ENCODE measurements at regions not wholly inside any gene's neighbourhood (a gene's known extent, or its start where the extent isn't known, plus 50 kb on each side); places are given as distances from the start of the nearest gene placed in this dataset.

- no peak for TF ChIP-seq KDM1A (IDR thresholded peaks at IDR 0.05; ENCODE audit: borderline replicate concordance, low read length)
- TF ChIP-seq NANOG (IDR thresholded peaks at IDR 0.05; ENCODE audit: insufficient read depth, low read depth, low read length, poor library complexity, severe bottlenecking), result no peak
- no peak for TF ChIP-seq CTCF (IDR thresholded peaks at IDR 0.05; ENCODE audit: control extremely low read depth in 1 of 3, insufficient read depth in 1 of 3, low read depth in 1 of 3, low read length in 3 of 3)
- no peak for TF ChIP-seq MAX (IDR thresholded peaks at IDR 0.05)
- TF ChIP-seq SIN3A (conservative IDR thresholded peaks at IDR 0.05 in 1 of 2, IDR thresholded peaks at IDR 0.05 in 1 of 2; ENCODE audit: low read depth in 1 of 2, low read length in 2 of 2), result no peak
- no peak for TF ChIP-seq CHD1 (IDR thresholded peaks at IDR 0.05; ENCODE audit: low read depth, low read length)
- no peak for TF ChIP-seq EZH2 (IDR thresholded peaks at IDR 0.05; ENCODE audit: low read depth, low read length, severe bottlenecking)
- TF ChIP-seq RAD21 (IDR thresholded peaks at IDR 0.05 in 1 of 2, conservative IDR thresholded peaks at IDR 0.05 in 1 of 2; ENCODE audit: low read depth in 2 of 2, low read length in 2 of 2), result no peak
- TF ChIP-seq POLR2AphosphoS5 (IDR thresholded peaks at IDR 0.05; ENCODE audit: low read depth, low read length), result no peak
- TF ChIP-seq YY1 (IDR thresholded peaks at IDR 0.05; ENCODE audit: low read depth, low read length), result no peak
Measured at GRCh38 chr4:32243926-32244325, 1523.8 kb downstream of the PCDH7 start.
